ENCODE measurements at regions not wholly inside any gene's neighbourhood (a gene's known extent, or its start where the extent isn't known, plus 50 kb on each side); places are given as distances from the start of the nearest gene placed in this dataset.
A peak's percentile ranks its signal among the peaks of the same experiment; 100 is the strongest.

GRCh38 chr12:17503742-17504141 is 586.3 kb downstream of the RERGL start:
- no peaks in the 10 kb centered on the region for H3K36me3 ChIP-seq (ENCODE audit: control insufficient read depth, insufficient read depth, low read length)
- peaks cover 5% of the 10 kb centered on the region for H3K27me3 Mint-ChIP-seq (ENCODE audit: insufficient read depth)
- DNase-seq: no peak
- no peaks in the 10 kb centered on the region for H3K9me3 ChIP-seq (ENCODE audit: control insufficient read depth, low read length)
- no peak overlapping the region for H3K9ac ChIP-seq (ENCODE audit: extremely low read depth, low read length, poor library complexity, severe bottlenecking)
- H3K4me1 Mint-ChIP-seq: peaks cover 15% of the 10 kb centered on the region
- 88 to 92% methylated on average over 1 of the region's 1 CpG for WGBS, 2 experiments (ENCODE audit: insufficient coverage in 1 of 2, insufficient read length in 1 of 2)
- H3K36me3 Mint-ChIP-seq (ENCODE audit: low read depth): no peaks in the 10 kb centered on the region
- TF ChIP-seq CTCF (conservative IDR thresholded peaks at IDR 0.05): no peak
- H3K4me3 Mint-ChIP-seq: no peak overlapping the region
- no peak overlapping the region for H3K27ac Mint-ChIP-seq
- H3K27me3 ChIP-seq (ENCODE audit: control insufficient read depth, insufficient read depth, low read length, poor library complexity, severe bottlenecking): peaks cover 19% of the 10 kb centered on the region
- H3K4me3 ChIP-seq (ENCODE audit: low read length): no peak overlapping the region
- peaks cover 2% of the 10 kb centered on the region for H3K4me1 ChIP-seq (ENCODE audit: control insufficient read depth, insufficient read depth, low read length)
- no peaks in the 10 kb centered on the region for H3K9me3 Mint-ChIP-seq
- H3K27ac ChIP-seq (ENCODE audit: low read depth, low read length): no peak overlapping the region

- H3K9me3 Mint-ChIP-seq: no peaks in the 10 kb centered on the region
- Histone ChIP-seq H3K27ac (ENCODE audit: low read depth, low read length) (no peak overlapping the region), H3K4me3 (ENCODE audit: low read length) (no peak overlapping the region), H3K9ac (ENCODE audit: extremely low read depth, low read length, poor library complexity, severe bottlenecking) (no peak overlapping the region), H3K36me3 (ENCODE audit: control insufficient read depth, insufficient read depth, low read length) (no peaks in the 10 kb centered on the region), H3K4me1 (ENCODE audit: control insufficient read depth, insufficient read depth, low read length) (no peaks in the 10 kb centered on the region), H3K9me3 (ENCODE audit: control insufficient read depth, low read length) (no peaks in the 10 kb centered on the region), H3K27me3 (ENCODE audit: control insufficient read depth, insufficient read depth, low read length, poor library complexity, severe bottlenecking) (no peaks in the 10 kb centered on the region)
- WGBS, 2 experiments (ENCODE audit: insufficient coverage in 1 of 2, insufficient read length in 1 of 2): 78 to 84% methylated on average over 3 to 4 of the region's 4 CpGs
- no peaks in the 10 kb centered on the region for H3K36me3 Mint-ChIP-seq (ENCODE audit: low read depth)
- no peaks in the 10 kb centered on the region for H3K4me1 Mint-ChIP-seq
- DNase-seq: peak; percentile 68
- no peak overlapping the region for H3K27ac Mint-ChIP-seq
- H3K27me3 Mint-ChIP-seq (ENCODE audit: insufficient read depth): no peaks in the 10 kb centered on the region
- peak; percentile 78 for TF ChIP-seq CTCF (conservative IDR thresholded peaks at IDR 0.05)
- no peak overlapping the region for H3K4me3 Mint-ChIP-seq
Observed at GRCh38 chr12:17489452-17489851, 600.5 kb downstream of the RERGL start.

GRCh38 chr12:17478908-17479673 is 610.9 kb downstream of the RERGL start:
- no peak for TF ChIP-seq CTCF (conservative IDR thresholded peaks at IDR 0.05)
- Histone ChIP-seq H3K27ac (ENCODE audit: low read depth, low read length) (no peak overlapping the region), H3K4me3 (ENCODE audit: low read length) (no peak overlapping the region), H3K9me3 (ENCODE audit: control insufficient read depth, low read length) (peaks cover 21% of the 10 kb centered on the region), H3K4me1 (ENCODE audit: control insufficient read depth, insufficient read depth, low read length) (no peaks in the 10 kb centered on the region), H3K36me3 (ENCODE audit: control insufficient read depth, insufficient read depth, low read length) (no peaks in the 10 kb centered on the region), H3K27me3 (ENCODE audit: control insufficient read depth, insufficient read depth, low read length, poor library complexity, severe bottlenecking) (no peaks in the 10 kb centered on the region), H3K9ac (ENCODE audit: extremely low read depth, low read length, poor library complexity, severe bottlenecking) (no peak overlapping the region)
- H3K4me3 Mint-ChIP-seq: no peak overlapping the region
- H3K9me3 Mint-ChIP-seq: peaks cover 48% of the 10 kb centered on the region
- H3K36me3 Mint-ChIP-seq (ENCODE audit: low read depth): peaks cover 14% of the 10 kb centered on the region
- H3K4me1 Mint-ChIP-seq: no peaks in the 10 kb centered on the region
- H3K27me3 Mint-ChIP-seq (ENCODE audit: insufficient read depth): no peaks in the 10 kb centered on the region
- WGBS, 2 experiments (ENCODE audit: insufficient coverage in 1 of 2, insufficient read length in 1 of 2): 90% methylated on average over 5 to 8 of the region's 8 CpGs
- no peak overlapping the region for H3K27ac Mint-ChIP-seq
- DNase-seq: no peak

Data from endodermal cell (in vitro differentiated cells).